HEK293T (cell line): ENCODE measurements at regions not wholly inside any gene's neighbourhood (a gene's known extent, or its start where the extent isn't known, plus 50 kb on each side); places are given as distances from the start of the nearest gene placed in this dataset.

Source experiments
- BHLHE40 ChIP-seq: fragments of 450-650 bp; IDR thresholded peaks from 2 replicates; pipeline ENCODE4 v1.6.1; 2016; ENCODE audit warnings: mild to moderate bottlenecking, moderate library complexity, borderline replicate concordance
- CTBP1 ChIP-seq: fragments of 450-650 bp; IDR thresholded peaks from 2 replicates; pipeline ENCODE4 v1.6.1; 2016; ENCODE audit warnings: borderline replicate concordance
- ELF4 ChIP-seq: fragments of 450-650 bp; IDR thresholded peaks from 2 replicates; pipeline ENCODE4 v1.6.1; 2017; ENCODE audit warnings: antibody characterized with exemption
- FOXA1 ChIP-seq: fragments of 450-650 bp; IDR thresholded peaks from 2 replicates; pipeline ENCODE4 v1.6.1; 2016; ENCODE audit warnings: mild to moderate bottlenecking
- FOXK2 ChIP-seq: fragments of 450-650 bp; IDR thresholded peaks from 2 replicates; pipeline ENCODE4 v1.6.1; 2016; ENCODE audit warnings: mild to moderate bottlenecking
- HDGF ChIP-seq: fragments of 450-650 bp; IDR thresholded peaks from 2 replicates; pipeline ENCODE4 v1.6.1; 2017; ENCODE audit warnings: antibody characterized with exemption, borderline replicate concordance
- L3MBTL2 ChIP-seq: fragments of 450-650 bp; conservative IDR thresholded peaks from 2 replicates; pipeline ENCODE4 v1.6.1; 2016; ENCODE audit warnings: mild to moderate bottlenecking
- LEF1 ChIP-seq: fragments of 450-650 bp; IDR thresholded peaks from 2 replicates; pipeline ENCODE4 v1.6.1; 2017; ENCODE audit warnings: mild to moderate bottlenecking, borderline replicate concordance
- NFRKB ChIP-seq: fragments of 450-650 bp; IDR thresholded peaks from 2 replicates; pipeline ENCODE4 v1.6.1; 2016; ENCODE audit warnings: mild to moderate bottlenecking, moderate library complexity

DNA sequence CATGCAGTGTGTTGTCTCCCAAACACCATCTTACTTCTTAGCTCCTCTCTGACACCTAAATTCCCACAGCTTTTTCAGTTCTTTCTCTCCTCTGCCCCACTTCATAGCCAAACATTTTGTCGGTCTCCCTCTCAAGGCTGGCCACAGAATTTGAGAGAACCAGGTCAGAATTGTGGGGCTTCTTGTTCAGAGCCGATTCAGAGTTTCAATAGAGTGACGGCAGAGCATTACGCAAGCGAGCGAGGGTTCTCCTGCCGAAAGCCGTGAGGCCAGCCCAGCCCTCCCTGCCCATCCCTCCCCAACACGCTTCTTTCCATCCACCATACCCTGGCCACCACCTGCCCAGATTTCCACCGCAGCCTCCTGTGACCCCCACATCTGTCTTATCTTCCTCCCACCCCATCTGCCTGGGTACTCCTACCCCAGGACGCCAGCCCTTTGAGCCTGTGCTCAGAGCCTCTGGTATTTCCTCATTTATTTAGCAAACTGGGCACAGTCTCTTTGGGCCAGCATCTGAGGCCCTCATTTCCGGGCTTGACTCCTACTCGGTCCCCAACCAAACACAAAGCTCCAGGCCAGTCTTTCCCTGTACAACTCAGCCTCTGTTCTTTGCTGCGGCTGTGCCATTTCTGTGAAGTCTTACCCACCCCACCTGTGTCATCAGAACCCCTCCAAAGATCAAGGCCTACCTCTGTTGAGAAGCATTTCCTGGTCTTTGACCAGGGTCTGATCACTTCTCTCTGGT, 70.0 kb upstream of the MAP4K4 start:
- TF ChIP-seq L3MBTL2, result no peak
- TF ChIP-seq BHLHE40, result no peak
- TF ChIP-seq HDGF, result no peak
- TF ChIP-seq CTBP1, result no peak
- no peak for TF ChIP-seq FOXA1
- no peak for TF ChIP-seq LEF1
- no peak for TF ChIP-seq ELF4
- no peak for TF ChIP-seq FOXK2
- TF ChIP-seq NFRKB, result no peak
